ENCODE measurements at regions not wholly inside any gene's neighbourhood (a gene's known extent, or its start where the extent isn't known, plus 50 kb on each side); places are given as distances from the start of the nearest gene placed in this dataset.

DNA sequence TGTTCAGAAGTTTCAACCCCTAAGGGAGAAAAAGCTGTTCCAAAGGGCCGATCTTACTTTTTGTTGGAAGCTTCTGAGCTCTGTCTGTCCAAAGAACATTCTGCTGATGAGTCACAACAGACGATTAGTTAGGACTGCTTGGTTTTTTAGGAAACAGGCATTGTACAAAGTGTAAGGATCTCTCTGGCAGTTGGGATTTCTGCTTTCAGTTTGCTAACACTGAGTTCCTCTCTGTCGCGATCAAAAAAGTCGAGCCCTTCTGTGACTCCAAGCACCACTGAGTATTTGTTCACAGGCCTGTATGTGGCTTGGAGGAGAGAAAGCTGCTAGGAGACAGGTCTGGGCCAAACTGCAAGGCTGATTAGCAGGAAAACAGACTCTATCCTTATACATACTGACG lies 91.8 kb upstream of the PFN2 start:
- H3K4me3 ChIP-seq (replicated peaks in 1 of 2; ENCODE audit: low read depth in 2 of 2, low read length in 2 of 2), result peak overlapping the region; percentile 6 to 12
- TF ChIP-seq, protein P1, sequence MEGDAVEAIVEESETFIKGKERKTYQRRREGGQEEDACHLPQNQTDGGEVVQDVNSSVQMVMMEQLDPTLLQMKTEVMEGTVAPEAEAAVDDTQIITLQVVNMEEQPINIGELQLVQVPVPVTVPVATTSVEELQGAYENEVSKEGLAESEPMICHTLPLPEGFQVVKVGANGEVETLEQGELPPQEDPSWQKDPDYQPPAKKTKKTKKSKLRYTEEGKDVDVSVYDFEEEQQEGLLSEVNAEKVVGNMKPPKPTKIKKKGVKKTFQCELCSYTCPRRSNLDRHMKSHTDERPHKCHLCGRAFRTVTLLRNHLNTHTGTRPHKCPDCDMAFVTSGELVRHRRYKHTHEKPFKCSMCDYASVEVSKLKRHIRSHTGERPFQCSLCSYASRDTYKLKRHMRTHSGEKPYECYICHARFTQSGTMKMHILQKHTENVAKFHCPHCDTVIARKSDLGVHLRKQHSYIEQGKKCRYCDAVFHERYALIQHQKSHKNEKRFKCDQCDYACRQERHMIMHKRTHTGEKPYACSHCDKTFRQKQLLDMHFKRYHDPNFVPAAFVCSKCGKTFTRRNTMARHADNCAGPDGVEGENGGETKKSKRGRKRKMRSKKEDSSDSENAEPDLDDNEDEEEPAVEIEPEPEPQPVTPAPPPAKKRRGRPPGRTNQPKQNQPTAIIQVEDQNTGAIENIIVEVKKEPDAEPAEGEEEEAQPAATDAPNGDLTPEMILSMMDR (IDR thresholded peaks at IDR 0.05; ENCODE audit: low read depth, low read length), result no peak
- DNase-seq (ENCODE audit: low read depth in 2 of 2), result peak; percentile 70 to 79

DNA sequence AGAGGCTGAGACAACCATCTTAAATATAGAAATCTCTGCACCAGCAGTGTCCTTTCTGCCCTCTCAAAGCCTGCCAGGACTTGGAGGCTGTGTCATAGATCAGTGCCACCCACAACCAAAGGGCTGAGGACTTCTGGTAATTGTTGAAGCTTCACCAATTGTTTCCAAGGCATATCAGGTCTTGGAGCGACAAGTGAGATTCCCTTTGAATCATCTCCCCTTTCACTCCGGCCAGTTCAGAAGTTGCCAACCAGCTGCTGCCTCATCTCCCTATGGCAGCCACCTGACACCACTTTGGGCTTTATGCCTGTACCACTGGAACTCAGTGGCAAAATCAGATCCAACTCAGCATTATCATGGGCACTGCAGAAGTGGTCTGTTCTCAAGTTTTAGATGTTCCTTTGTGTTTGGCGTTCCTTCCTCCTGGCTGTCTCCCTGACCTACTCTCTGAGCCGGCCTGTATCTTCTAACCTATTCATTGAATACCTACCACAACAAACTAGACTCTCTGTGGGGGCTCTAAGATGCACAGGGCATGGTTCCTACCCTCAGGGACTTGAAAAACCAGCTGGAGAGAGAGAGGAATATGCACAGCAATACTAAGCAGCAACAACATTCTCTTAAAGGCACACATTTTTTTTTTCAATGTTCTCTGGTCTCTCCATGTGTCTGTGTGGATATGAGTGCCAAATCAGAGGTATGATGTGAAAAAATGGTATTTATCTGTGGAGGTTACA lies 90.8 kb upstream of the PFN2 start:
- TF ChIP-seq, protein P1 (IDR thresholded peaks at IDR 0.05; ENCODE audit: low read depth, low read length), result no peak
- no peak for DNase-seq (ENCODE audit: low read depth in 2 of 2)
- H3K4me3 ChIP-seq (replicated peaks in 1 of 2; ENCODE audit: low read depth in 2 of 2, low read length in 2 of 2), result no peak overlapping the region

DNA sequence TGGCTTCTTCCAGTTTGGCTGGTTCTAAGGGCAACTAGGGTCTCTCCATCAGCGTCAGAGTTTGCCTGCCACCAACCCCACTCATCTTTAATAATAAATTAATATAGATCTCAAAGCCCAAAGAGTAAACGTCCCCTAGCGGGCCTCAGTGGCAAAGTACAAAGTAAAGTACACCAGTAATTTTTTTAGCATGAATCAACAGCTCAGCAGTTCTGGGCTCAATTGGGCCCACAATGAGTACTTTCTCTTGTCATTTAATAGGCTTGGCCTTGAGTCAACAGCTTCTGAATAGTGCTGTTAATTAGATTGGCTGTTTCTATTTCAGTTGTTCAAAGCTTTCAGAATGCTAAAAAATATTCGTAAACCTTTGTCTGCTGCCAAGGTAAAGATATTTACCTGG lies 89.0 kb upstream of the PFN2 start:
- no peak overlapping the region for H3K4me3 ChIP-seq (replicated peaks in 1 of 2; ENCODE audit: low read depth in 2 of 2, low read length in 2 of 2)
- DNase-seq (ENCODE audit: low read depth in 2 of 2), result no peak
- TF ChIP-seq, protein P1 (IDR thresholded peaks at IDR 0.05; ENCODE audit: low read depth, low read length), result no peak

DNA sequence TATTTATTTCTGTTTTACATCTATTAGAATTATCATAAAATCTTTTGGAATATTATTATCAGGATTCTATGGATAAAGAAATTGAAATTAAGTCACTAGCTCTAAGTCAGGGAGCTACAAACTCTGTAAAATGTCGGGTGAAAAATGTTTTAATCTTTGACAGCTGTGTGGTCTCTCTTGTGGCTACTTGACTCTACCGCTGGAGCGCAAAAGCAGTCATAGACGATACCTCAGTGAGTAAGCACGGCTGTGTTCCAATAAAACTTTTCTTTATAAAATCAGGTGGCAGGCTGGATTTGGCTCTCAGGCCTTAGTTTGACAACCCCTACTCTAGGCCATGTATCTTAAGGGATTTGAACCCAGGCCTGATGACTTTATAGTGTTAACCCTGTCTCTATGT lies 88.5 kb upstream of the PFN2 start:
- TF ChIP-seq, protein P1 (IDR thresholded peaks at IDR 0.05; ENCODE audit: low read depth, low read length), result no peak

DNA sequence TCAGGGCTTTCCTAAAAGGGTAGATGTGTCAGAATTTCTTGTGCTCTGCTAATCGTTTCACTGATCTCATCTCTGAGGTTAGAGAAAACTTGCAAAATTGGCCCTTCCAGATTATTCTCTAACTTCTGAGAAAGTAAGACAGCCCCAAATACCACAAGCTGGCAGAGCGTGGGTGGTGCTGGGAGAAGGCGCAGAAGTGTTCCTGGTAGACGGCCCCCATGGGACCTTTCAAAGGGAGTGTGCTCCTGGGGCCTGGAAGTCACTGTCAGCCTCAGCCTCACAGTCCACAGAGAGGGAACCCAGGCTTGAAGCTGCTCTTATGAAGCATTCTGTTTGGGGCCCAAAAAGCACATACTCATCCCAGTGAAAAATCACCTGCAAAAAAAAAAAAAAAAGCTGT lies 86.5 kb upstream of the PFN2 start:
- no peak for DNase-seq (ENCODE audit: low read depth in 2 of 2)
- TF ChIP-seq, protein P1 (IDR thresholded peaks at IDR 0.05; ENCODE audit: low read depth, low read length), result no peak

More for the DNA sequence above, 88.5 kb upstream of the PFN2 start:
- DNase-seq (ENCODE audit: low read depth in 2 of 2), result no peak
- H3K4me3 ChIP-seq (replicated peaks in 1 of 2; ENCODE audit: low read depth in 2 of 2, low read length in 2 of 2), result no peak overlapping the region

DNA sequence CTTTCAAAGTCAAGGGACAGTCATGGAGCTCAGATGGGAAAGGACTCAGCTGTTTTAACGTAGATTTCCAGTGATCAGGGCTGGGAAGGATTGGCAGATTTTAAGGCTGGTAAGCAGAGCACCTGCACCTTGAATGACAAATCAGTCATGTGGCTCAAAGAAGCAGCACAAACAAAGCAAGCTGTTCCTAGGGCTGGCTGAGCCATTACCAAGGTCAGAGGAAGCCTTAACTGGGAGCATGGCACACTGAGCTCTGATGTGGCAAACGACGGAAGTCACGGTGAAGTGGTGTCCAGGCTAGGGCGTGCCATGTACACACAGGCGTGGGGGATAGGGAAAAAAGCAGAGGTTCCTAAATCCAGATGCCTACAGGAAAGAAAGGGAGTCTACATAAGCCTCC lies 84.6 kb upstream of the PFN2 start:
- TF ChIP-seq, protein P1 (IDR thresholded peaks at IDR 0.05; ENCODE audit: low read depth, low read length), result no peak
- H3K4me3 ChIP-seq (replicated peaks in 1 of 2; ENCODE audit: low read depth in 2 of 2, low read length in 2 of 2), result no peak overlapping the region
- DNase-seq (ENCODE audit: low read depth in 2 of 2), result no peak

More for the DNA sequence above, 86.5 kb upstream of the PFN2 start:
- H3K4me3 ChIP-seq (replicated peaks in 1 of 2; ENCODE audit: low read depth in 2 of 2, low read length in 2 of 2), result no peak overlapping the region

DNA sequence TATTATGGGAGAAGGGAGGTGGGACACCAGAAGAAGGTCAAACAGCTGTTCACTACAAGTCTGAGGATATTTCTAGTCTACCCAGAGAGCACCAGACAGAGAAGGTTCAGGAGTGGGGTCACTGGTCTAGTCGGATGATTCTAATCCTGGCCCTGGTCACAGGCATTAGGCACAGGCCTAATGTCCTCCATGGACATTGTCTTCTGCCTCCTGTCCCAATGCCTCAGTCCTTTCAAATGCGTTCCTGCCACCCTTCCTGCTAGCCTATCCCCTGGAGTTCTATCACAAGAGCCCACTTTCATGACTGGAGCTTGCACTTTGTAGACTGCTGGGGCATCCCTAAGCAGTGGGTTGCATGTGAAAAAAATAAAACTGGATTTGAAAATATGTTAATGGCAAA lies 83.9 kb upstream of the PFN2 start:
- TF ChIP-seq, protein P1 (IDR thresholded peaks at IDR 0.05; ENCODE audit: low read depth, low read length), result no peak
- H3K4me3 ChIP-seq (replicated peaks in 1 of 2; ENCODE audit: low read depth in 2 of 2, low read length in 2 of 2), result no peak overlapping the region
- DNase-seq (ENCODE audit: low read depth in 2 of 2), result no peak
